Activated T-cell treated with anti-CD3 and anti-CD28 coated beads, Interleukin-2, amount 50 U/mL, for 72 hours (primary cell): ENCODE measurements at regions not wholly inside any gene's neighbourhood (a gene's known extent, or its start where the extent isn't known, plus 50 kb on each side); places are given as distances from the start of the nearest gene placed in this dataset.
"Not testable (repeated sequence)": the region's sequence is repeated elsewhere in the genome, so short reads cannot be mapped to it uniquely, and the experiment has no call there.

ENCODE experiments used
- ATAC-seq, 2 donors: fragments of 150-1000 bp; cut with Tn5 transposase; replicated peaks in 1 of 2; 2 replicates each; pipeline ENCODE4 v1.10.0; 2021; ENCODE audit warnings: moderate library complexity in 2 of 2, mild to moderate bottlenecking in 1 of 2
- DNase-seq, 2 donors: peaks; one replicate each; pipeline ENCODE4 v3.0.0; 2021 to 2022; ENCODE audit warnings: mixed read lengths in 1 of 2
- H3K27ac Mint-ChIP-seq: one replicate; pipeline ENCODE4 v1.8.0; 2022; ENCODE audit warnings: mild to moderate bottlenecking, moderate library complexity, mixed read lengths
- H3K27me3 Mint-ChIP-seq: one replicate; pipeline ENCODE4 v1.8.0; 2022; ENCODE audit warnings: low read depth, mixed read lengths
- H3K36me3 Mint-ChIP-seq, 2 donors: one replicate each; pipeline ENCODE4 v1.8.0; 2022; ENCODE audit warnings: mixed read lengths in 2 of 2, mild to moderate bottlenecking in 1 of 2; ENCODE audit not compliant: insufficient read depth in 2 of 2
- H3K4me1 Mint-ChIP-seq: one replicate; pipeline ENCODE4 v1.8.0; 2022; ENCODE audit warnings: low read depth, mixed read lengths
- H3K4me3 Mint-ChIP-seq, 2 donors: one replicate each; pipeline ENCODE4 v1.8.0; 2022; ENCODE audit warnings: mild to moderate bottlenecking in 2 of 2, mixed read lengths in 2 of 2, moderate library complexity in 2 of 2
- H3K9me3 Mint-ChIP-seq, 2 donors: one replicate each; pipeline ENCODE4 v1.8.0; 2022; ENCODE audit warnings: mixed read lengths in 2 of 2

DNA sequence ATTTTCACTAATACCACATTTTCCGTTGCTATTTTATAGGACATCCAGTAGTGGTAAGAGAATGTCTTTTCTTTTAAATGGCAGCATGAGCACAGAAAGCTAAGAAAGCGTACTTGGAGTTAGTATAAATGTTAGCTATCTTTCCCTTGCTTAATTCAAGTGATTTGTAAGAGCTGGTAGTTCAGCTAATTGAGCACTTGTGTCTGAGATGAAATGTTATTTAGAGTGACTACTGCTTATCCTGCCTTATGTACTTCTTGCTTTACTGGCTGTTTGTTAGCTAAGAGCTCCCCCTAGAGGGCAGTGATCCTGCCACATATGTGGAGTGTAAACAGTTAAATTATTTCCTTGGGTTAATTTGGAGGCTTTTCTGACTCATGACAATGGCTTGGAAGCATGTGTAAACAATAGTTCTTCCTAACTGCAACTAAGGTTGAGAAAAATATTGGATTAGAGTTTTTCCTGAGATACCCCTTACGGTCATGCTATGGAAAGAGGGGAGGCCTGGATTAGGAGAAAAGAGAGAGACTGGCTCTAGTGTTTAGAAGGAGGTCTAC lies 171.9 kb upstream of the TGIF2LY start:
- DNase-seq = not testable (repeated sequence)

GRCh38 chrY:3410322-3410892 lies 168.5 kb upstream of the TGIF2LY start:
- H3K9me3 Mint-ChIP-seq, H3K27ac Mint-ChIP-seq, ATAC-seq, H3K36me3 Mint-ChIP-seq, DNase-seq, H3K27me3 Mint-ChIP-seq, H3K4me1 Mint-ChIP-seq, H3K4me3 Mint-ChIP-seq: not testable (repeated sequence)

More for the DNA sequence above, 171.9 kb upstream of the TGIF2LY start:
- H3K4me3 Mint-ChIP-seq, H3K9me3 Mint-ChIP-seq, H3K36me3 Mint-ChIP-seq, ATAC-seq, H3K27me3 Mint-ChIP-seq, H3K27ac Mint-ChIP-seq, H3K4me1 Mint-ChIP-seq: not testable (repeated sequence)
